Breast epithelium (tissue), 4 donors: ENCODE measurements at regions not wholly inside any gene's neighbourhood (a gene's known extent, or its start where the extent isn't known, plus 50 kb on each side); places are given as distances from the start of the nearest gene placed in this dataset.

ENCODE experiments used
- DNase-seq, 2 donors: peaks; one replicate each; pipeline ENCODE4 v3.0.0-alpha.2; 2019; ENCODE audit warnings: low spot score in 2 of 2
- H3K27ac ChIP-seq, 2 donors: fragments of 200-600 bp; sonication (generic) in 1 of 2; one replicate each; pipeline ENCODE4 v1.5.1; 2016 to 2019; ENCODE audit warnings: mild to moderate bottlenecking in 1 of 2
- H3K27me3 ChIP-seq, 2 donors: fragments of 200-600 bp; sonication (generic) in 1 of 2; one replicate each; pipeline versions ENCODE4 v1.5.1 to v1.6.0; 2017 to 2019; ENCODE audit warnings: control low read depth in 1 of 2, mild to moderate bottlenecking in 1 of 2
- H3K36me3 ChIP-seq: fragments of 200-600 bp; one replicate; pipeline ENCODE4 v1.5.1; 2019
- H3K4me1 ChIP-seq, 2 donors: fragments of 200-600 bp; sonication (generic); one replicate each; pipeline ENCODE4 v1.5.1; 2016 to 2019; ENCODE audit warnings: control low read depth in 1 of 2
- H3K4me3 ChIP-seq, 3 donors: fragments of 200-600 bp; sonication (generic); 1 replicate in 2 of 3; 2 replicates in 1 of 3; pipeline ENCODE4 v1.5.1; 2016 to 2019; ENCODE audit warnings: mild to moderate bottlenecking in 3 of 3, moderate library complexity in 2 of 3
- H3K9me3 ChIP-seq, 2 donors: fragments of 200-600 bp; sonication (generic) in 1 of 2; one replicate each; pipeline ENCODE4 v1.5.1; 2016 to 2019; ENCODE audit warnings: control low read depth in 1 of 2
- POLR2A ChIP-seq: fragments of 450-650 bp; IDR thresholded peaks from one replicate; pipeline ENCODE4 v1.6.1; 2016; ENCODE audit warnings: antibody characterized with exemption, mild to moderate bottlenecking, moderate library complexity
- POLR2AphosphoS5 ChIP-seq, 3 donors: sonication (generic); formaldehyde crosslinking; IDR thresholded peaks; one replicate each; pipeline ENCODE4 v1.6.1; 2017; ENCODE audit warnings: antibody characterized with exemption in 3 of 3
- intact Hi-C: fragments of 100-400 bp; cut with DNase I; formaldehyde crosslinking; loops from one replicate; pipeline ENCODE4 v1.15.1; 2023; ENCODE audit warnings: low total_unique reads
- TF ChIP-seq, protein P1 (sequence below), 3 donors: fragments of 450-650 bp; IDR thresholded peaks; one replicate each; pipeline ENCODE4 v1.5.1; 2016 to 2017; ENCODE audit warnings: antibody characterized with exemption in 3 of 3, mild to moderate bottlenecking in 3 of 3, moderate library complexity in 3 of 3

DNA sequence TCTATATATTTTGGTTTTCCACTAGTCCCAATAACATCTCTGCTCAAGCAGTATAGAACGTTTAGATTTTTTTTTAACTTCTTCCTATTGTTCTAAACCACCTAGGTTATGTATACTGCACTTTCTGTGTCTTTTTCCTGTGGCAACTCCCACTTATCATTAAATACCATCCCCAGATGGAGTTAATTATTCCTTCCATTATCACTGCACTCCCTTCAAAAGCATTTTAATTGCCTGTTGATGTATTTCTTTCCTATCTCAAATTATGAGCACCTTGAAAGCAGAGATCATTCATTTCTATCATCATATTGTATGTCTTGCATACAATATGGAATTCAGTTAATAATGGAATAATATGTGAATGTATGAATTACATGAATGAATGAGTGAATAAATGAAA is 148.0 kb downstream of the HGF start:
- Histone ChIP-seq H3K36me3 (no peaks in the 10 kb centered on the region), H3K4me1 (no peaks in the 10 kb centered on the region), H3K9me3 (no peaks in the 10 kb centered on the region), H3K4me3 (no peak overlapping the region), H3K27ac (no peak overlapping the region), H3K27me3 (no peaks in the 10 kb centered on the region)
- TF ChIP-seq POLR2A (no peak), POLR2AphosphoS5 (IDR thresholded peaks at IDR 0.05) (no peak)
- TF ChIP-seq, protein P1, sequence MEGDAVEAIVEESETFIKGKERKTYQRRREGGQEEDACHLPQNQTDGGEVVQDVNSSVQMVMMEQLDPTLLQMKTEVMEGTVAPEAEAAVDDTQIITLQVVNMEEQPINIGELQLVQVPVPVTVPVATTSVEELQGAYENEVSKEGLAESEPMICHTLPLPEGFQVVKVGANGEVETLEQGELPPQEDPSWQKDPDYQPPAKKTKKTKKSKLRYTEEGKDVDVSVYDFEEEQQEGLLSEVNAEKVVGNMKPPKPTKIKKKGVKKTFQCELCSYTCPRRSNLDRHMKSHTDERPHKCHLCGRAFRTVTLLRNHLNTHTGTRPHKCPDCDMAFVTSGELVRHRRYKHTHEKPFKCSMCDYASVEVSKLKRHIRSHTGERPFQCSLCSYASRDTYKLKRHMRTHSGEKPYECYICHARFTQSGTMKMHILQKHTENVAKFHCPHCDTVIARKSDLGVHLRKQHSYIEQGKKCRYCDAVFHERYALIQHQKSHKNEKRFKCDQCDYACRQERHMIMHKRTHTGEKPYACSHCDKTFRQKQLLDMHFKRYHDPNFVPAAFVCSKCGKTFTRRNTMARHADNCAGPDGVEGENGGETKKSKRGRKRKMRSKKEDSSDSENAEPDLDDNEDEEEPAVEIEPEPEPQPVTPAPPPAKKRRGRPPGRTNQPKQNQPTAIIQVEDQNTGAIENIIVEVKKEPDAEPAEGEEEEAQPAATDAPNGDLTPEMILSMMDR (IDR thresholded peaks at IDR 0.05): no peak
- intact Hi-C loops: no loop called here
- DNase-seq: no peak

DNA sequence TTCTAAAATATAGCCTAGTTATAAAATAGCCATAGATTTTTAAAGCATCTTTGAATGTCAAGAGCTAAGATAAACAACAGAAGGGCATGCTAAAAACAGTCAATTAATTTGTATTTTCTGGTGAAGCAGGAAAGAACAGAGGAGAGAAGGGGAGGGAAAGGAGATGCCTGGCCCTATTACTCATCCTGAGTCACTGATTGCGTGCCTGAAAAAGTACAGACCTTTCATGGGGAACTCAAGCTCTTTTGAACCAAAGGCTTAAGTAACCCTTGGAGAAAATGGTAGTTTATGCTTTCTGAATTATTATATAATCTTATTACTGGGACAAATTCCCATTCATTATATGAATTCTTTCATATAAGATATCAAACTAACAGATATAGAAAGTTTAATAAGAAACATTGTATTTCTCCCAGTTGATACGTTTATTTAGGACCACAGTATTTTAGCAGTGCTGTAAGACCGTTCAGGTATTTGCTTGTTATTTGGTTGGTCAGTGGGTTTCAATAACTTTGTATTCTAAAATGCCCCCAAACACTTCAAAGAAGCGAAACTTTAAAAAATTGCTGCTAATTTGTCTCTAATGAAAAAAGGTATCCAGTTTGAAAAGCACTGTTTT is 151.3 kb downstream of the HGF start:
- intact Hi-C loops: no loop called here
- Histone ChIP-seq H3K4me3 (no peak overlapping the region), H3K4me1 (no peaks in the 10 kb centered on the region), H3K27ac (no peak overlapping the region), H3K36me3 (no peaks in the 10 kb centered on the region), H3K27me3 (no peaks in the 10 kb centered on the region), H3K9me3 (no peaks in the 10 kb centered on the region)
- TF ChIP-seq, protein P1 (IDR thresholded peaks at IDR 0.05): no peak
- TF ChIP-seq POLR2AphosphoS5 (IDR thresholded peaks at IDR 0.05) (no peak), POLR2A (no peak)
- no peak for DNase-seq

DNA sequence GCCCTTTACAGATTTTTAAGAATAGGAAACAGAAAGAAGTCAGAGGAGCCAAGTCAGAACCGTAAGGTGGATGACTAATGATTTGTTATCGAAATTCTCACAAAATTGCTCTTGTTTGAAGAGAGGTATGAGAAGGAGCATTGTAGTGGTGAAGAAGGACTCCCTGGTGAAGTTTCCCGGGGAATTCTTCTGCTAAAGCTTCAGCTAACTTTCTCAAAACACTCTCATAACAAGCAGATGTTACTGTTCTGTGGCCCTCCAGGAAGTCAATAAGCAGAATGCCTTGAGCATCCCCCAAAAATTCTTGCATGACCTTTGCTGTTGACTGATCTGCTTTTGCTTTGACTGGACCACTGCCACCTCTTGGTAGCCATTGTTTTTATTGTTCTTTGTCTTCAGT is 152.9 kb downstream of the HGF start:
- Histone ChIP-seq H3K27me3 (no peaks in the 10 kb centered on the region), H3K4me3 (no peak overlapping the region), H3K4me1 (no peaks in the 10 kb centered on the region), H3K27ac (no peak overlapping the region), H3K36me3 (no peaks in the 10 kb centered on the region), H3K9me3 (no peaks in the 10 kb centered on the region)
- no peak for DNase-seq
- TF ChIP-seq, protein P1 (IDR thresholded peaks at IDR 0.05): no peak
- no peak for TF ChIP-seq POLR2A
- no peak for TF ChIP-seq POLR2AphosphoS5 (IDR thresholded peaks at IDR 0.05)
- intact Hi-C loops: no loop called here

DNA sequence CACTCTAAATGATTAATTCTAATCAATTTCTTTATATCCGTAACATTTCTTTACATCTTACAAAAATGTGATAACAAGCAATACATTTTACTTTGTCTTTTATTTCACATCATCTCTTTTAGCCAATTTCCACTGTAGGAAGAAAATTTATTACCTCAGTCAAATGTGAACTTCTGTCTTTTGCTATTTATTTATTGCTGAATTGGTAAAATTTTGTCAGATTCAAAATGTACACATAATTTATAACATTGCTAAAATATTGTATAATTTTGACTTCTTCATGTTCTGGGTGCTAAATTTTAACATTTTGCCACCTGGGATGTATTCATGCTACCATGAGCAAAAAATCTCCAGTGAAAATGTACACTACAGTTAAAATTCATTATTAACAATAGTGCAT is 158.0 kb downstream of the HGF start:
- Histone ChIP-seq H3K36me3 (no peaks in the 10 kb centered on the region), H3K9me3 (no peaks in the 10 kb centered on the region), H3K4me1 (no peaks in the 10 kb centered on the region), H3K4me3 (no peak overlapping the region), H3K27me3 (no peaks in the 10 kb centered on the region), H3K27ac (no peak overlapping the region)
- intact Hi-C loops: no loop called here
- TF ChIP-seq POLR2AphosphoS5 (IDR thresholded peaks at IDR 0.05): no peak
- TF ChIP-seq, protein P1 (IDR thresholded peaks at IDR 0.05): no peak
- no peak for TF ChIP-seq POLR2A
- DNase-seq: no peak

DNA sequence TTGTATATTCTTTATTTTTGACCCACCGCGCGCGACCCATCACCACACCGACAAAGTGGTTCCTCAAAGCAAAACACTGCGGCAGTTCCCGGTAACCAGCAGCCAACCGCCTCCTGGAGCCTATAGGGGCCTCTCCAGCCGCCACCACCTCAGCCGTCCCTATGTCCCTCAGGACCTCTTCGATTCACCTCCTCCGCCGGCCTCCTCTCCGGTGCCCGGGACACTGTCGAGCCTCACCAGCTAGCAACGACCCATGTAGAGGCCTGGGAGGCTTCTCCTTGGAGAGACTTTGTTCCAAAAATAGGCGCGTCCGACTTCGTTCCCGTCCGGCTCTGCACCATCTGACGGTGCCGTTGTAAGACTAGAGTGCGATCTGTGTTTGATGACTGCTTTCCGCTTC is 158.8 kb downstream of the HGF start:
- Histone ChIP-seq H3K27ac (no peak overlapping the region), H3K27me3 (no peaks in the 10 kb centered on the region), H3K9me3 (no peaks in the 10 kb centered on the region), H3K4me1 (no peaks in the 10 kb centered on the region), H3K36me3 (no peaks in the 10 kb centered on the region), H3K4me3 (no peak overlapping the region)
- DNase-seq: no peak
- intact Hi-C loops: no loop called here
- TF ChIP-seq, protein P1 (IDR thresholded peaks at IDR 0.05): no peak
- TF ChIP-seq POLR2AphosphoS5 (IDR thresholded peaks at IDR 0.05): no peak
- no peak for TF ChIP-seq POLR2A
